NCI-H510A (cell line): ENCODE measurements at regions not wholly inside any gene's neighbourhood (a gene's known extent, or its start where the extent isn't known, plus 50 kb on each side); places are given as distances from the start of the nearest gene placed in this dataset.

Experiments used
- DNase-seq: peaks from one replicate; lab custom pipeline; 2025; lab: John Stamatoyannopoulos, UW

DNA sequence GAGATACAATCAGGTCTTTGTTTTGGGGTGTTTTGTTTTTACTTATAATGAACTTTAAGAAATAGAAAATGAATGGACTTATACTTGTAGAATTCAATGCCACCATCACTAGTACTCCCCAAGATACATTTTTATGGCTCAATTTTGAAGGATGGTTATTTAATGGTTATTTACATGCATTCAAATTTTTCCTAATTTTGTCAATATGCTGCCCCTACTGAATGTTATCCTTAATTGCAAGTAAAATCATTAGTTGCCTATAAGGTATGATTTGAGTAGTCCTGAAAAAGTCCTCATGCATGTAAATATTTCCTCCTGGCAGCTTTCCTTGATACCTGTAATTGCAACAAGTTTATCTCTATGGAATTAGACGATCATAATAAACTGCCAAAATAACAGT, 391.2 kb downstream of the BCAT1 start:
- DNase-seq = no peak

- no peak for DNase-seq
These were observed 393.2 kb downstream of the BCAT1 start for GRCh38 chr12:24555730-24556129.

DNA sequence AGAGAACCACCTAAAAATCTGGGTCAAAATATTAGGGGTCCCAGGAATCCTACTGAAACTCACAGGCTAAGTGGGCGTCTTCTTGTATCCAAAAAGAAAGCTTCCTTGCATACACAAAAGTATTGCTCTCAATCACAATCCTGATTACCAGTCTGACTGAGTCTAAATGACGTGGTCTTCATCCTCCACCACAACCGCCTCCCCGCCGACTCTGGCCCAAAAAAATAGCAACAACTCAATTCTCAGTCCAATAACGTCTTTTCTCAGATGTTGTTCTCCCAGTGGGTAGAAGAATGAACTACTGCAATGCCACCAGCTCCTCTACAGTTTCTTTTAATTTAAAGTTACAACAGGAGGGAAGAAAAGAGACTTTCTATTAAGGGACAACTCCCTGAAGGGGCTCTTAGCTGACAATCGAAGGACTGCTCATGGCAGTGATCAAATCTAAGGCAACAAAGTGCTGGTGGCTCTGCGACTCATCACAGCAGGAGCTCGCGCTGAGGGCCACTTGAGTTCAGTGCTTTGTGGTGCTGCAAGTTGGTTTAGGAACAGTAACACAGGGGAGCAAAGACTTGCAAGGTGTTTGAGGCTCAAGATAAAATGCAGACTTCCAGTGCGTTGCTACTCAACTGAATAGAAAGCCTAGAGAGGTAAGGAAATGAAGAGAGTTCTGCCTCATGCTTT, 394.1 kb downstream of the BCAT1 start:
- peak; percentile 62 for DNase-seq

DNA sequence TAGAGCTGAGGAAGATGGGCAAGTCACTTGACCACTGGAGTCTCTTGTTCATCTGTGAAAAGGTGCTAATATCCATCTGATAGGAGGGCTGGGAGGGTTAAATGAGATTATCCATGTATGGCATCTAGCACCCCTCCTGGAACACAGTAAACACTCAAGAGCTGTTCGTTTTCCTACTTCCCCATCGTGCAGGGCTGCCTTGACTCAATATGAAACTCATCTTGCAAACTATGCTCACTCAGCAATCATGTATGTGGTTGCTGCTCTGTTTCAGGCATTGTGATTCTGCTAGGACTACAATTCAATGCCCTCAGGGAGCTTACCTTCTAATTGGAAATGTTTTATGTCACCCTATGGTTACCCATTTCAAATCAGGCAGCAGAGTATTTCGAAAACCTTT, 395.6 kb downstream of the BCAT1 start:
- DNase-seq = no peak

- DNase-seq = no peak
These were observed 397.6 kb downstream of the BCAT1 start for GRCh38 chr12:24551163-24551786.

- DNase-seq = no peak
These were observed 398.3 kb downstream of the BCAT1 start for GRCh38 chr12:24550609-24551008.

DNA sequence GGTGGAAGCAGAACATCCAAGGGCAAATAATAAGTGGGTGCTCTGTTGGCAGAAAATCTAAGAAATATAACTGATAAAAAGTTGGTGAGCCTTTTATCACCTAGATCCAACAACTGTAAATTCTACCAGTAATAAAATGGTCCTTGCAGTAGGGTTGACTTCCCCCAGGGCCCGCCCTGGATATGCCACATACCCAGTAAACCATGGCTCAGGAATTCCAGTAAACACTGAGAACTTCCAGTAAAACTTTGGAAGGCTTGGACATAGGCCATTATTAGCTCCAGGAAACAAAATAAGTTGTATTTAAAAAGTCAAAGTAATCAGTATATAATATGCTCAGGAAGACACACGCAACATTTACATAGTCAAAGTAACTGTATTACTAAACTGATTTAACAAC, 402.2 kb downstream of the BCAT1 start:
- DNase-seq = no peak

- no peak for DNase-seq
These were observed 402.8 kb downstream of the BCAT1 start for GRCh38 chr12:24546084-24546483.

GRCh38 chr12:24544368-24544767, 404.5 kb downstream of the BCAT1 start:
- no peak for DNase-seq

GRCh38 chr12:24541193-24541871, 407.6 kb downstream of the BCAT1 start:
- no peak for DNase-seq

DNA sequence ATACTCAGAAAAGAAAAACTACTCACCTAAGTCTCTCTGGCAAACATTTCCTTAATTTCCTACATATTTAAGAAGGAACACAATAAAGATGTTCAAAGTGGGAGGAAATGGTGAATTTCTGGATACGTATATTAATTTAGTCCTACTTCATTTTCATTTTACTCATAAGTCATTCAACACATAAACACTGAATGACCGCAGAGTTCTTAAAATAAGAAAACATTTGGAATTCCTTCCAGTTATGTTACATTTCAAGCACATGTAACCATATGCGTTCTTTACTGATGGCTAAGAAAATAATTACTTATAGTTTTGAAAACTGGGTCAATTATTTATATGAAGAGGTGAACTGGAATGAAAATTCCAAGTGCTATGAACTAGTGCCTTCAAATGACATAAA, 409.3 kb downstream of the BCAT1 start:
- no peak for DNase-seq

- no peak for DNase-seq
These were observed 411.6 kb downstream of the BCAT1 start for GRCh38 chr12:24537083-24537860.

DNA sequence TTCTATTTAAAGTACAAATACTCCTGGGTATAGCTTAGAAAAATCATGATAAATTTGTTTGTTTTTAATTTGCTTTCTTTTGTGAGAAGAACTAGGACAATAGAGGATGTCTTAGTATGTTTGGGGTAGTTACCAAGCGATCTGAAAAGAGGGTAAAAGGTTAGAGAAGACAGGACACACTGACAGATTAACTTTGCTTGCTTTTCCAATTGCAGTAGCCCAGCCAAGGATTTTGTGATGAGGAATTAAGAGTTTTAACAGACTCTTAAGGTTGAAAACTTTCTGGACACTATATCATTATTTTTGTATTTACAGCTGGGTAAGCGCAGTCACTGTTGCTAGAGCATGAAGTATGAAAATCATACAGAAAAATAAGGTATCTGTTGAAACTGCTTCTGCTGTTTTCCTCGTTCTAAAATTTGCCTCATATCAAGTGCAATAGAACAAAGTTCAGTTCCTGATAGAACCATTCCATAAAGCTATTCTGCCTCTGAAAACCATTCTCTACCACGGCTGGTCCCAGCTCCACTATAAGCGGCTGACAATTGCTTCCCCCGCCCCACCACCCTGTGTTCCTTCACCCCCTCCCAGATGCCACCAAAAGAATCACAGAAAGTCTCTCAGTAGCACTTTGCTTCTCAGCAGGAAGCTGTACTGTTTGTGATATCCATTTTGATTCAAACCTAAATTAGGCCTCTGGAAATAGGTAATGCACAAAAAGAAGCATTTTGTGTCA, 413.4 kb downstream of the BCAT1 start:
- no peak for DNase-seq

DNA sequence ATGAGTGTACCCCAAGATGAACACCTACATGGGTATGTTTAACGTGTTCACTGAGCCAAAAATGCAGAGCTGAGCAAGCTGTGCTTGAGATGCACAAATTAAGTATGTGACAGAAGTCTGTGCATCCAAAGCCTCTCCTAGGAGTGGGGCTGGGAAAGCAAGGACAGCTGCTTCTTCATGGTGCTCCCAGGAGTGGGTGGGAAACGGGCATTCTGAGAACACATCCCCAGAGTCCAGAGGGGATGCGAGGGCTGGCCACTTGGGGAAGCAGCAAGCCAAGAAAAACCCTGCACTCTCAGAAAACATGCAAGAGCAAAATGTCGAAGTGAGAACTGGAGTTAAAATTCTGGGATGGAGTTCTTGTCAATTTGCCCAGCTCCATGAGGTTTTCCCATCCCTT, 414.3 kb downstream of the BCAT1 start:
- no peak for DNase-seq

DNA sequence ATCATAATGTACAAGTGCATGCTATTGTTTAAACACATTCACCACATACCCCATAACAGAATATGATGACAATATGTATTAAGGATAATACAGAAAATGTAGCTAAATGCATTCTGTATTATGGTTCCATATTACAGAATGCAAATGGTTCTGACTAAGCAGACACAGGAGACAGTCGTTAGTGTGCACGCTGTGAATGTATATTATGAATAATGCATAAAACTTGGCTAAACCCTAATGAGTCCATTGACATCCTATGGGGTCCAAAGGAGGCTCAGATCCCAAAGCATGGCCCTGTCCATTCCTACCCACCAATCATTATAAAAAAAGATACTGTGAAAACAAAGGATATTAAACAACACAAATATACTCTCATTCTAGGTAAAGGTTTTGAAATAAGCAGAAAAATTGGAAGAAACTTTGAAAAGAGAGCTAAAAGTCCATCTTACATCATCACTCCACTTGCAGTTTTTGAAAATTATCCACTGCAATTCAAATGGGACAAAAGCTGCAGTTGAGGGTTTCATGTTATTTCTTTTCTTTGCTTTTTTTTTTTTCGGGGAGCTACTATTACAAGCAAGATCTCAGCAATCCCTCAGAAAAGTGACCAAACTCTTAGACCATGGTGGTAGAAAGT, 415.1 kb downstream of the BCAT1 start:
- no peak for DNase-seq

- DNase-seq = no peak
These were observed 418.2 kb downstream of the BCAT1 start for GRCh38 chr12:24530689-24531088.

DNA sequence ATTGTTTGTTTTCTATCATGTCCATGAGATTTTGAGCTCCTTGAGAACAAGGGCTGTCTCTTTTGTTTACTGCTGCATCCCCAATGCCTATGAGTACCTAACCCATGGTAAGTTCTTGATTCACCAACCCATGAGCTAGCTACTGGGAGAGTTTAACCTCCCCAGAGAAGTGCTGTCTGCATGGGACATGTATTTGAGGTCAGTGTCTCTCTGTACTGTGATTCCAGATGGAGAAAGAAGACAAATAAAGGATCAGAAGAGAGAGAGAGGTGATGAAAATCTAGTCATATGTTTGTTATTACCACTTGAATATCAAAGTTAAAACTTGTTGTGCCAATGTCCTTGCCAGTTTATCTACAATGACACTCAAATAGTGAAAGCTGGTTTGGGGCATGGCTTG, 421.8 kb downstream of the BCAT1 start:
- DNase-seq = no peak

DNA sequence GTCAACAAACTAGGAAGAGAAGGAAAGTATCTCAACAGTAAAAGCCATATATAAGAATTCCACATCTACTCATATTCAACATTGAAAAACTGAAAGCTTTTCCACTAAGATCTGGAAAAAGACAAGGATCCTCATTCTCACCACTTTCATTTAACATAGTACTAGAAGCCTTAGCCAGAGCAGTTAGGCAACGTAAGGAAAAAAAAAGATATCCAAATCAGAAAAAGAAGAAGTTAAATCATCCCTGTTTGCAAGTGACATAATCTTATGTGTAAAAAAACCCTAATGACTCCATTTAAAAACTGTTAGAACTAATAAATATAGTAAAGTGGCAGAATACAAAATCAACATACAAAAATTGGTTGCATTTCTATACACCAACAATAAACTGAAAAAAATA, 426.2 kb downstream of the BCAT1 start:
- DNase-seq = no peak

- no peak for DNase-seq
These were observed 429.1 kb downstream of the BCAT1 start for GRCh38 chr12:24519759-24520158.

DNA sequence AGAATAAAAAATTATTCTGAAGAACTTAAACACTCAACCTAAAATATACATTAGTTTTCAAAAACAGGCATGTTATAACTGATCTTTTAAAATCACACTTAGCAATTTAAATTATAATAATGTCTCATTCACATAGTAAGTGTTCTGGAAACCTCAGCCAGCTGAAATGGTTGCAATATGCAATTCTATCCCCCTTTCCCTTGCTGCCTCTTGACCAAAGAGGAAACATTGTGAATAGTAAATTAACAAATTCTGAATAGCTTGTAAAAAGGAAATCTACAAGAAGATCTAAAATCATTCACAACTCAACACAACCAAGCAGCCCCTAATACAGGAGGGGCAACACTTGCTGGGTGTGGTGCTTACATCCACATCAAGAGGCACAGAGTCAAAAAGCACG, 431.9 kb downstream of the BCAT1 start:
- no peak for DNase-seq

DNA sequence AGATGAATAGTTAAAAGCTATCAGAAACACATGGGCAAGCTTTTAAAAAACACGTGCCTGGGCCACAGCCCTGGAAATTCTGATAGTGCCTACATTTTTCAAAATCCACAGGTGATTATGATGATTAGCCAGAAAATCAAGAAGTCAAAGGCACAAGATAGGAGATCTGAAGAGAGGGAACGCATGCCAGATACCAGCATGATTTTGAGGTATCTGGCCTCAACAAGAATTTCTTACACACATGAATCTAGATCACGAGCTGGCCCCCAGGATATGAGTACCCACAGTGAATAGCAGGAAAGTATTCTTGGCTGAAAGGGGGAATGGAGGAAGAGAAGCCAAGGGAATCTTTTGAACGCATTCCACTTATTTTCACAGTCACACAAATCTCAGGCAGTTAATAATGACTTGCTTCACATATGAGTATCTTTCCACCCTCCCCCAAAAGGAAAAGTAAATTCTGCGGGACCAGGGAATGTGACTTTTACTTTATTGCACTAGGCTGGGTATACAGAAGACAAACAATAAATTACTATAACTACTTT, 438.2 kb downstream of the BCAT1 start:
- DNase-seq = no peak
